HG03558 (cell line): ENCODE measurements at regions not wholly inside any gene's neighbourhood (a gene's known extent, or its start where the extent isn't known, plus 50 kb on each side); places are given as distances from the start of the nearest gene placed in this dataset.
"Not testable (repeated sequence)": the region's sequence is repeated elsewhere in the genome, so short reads cannot be mapped to it uniquely, and the experiment has no call there.

Experiments
- ATAC-seq: cut with Tn5 transposase; IDR thresholded peaks from one replicate; pipeline ENCODE4 v1.9.1; 2021; ENCODE audit warnings: moderate number of reproducible peaks; ENCODE audit not compliant: unreplicated experiment; ENCODE audit errors: extremely low read depth

DNA sequence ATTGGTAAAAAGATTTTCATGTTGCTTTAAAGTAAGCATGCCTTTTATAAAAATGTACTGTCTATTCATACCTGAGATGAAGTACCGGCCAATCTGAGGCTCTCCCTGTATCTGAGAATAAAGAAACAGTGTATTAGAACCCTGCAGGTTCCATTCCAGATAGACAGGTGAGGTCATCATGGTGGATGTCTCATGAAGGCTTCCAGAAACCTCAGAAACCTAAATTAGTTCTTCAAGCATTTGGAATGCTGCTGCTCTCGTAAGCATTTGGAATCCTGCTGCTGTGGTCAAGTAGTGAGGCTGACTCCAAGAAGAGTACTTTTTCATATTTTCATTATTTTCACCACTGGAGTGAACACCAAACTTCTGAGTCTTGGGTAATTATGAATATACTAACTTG, 642.3 kb downstream of the MAFB start:
- no peak for ATAC-seq

DNA sequence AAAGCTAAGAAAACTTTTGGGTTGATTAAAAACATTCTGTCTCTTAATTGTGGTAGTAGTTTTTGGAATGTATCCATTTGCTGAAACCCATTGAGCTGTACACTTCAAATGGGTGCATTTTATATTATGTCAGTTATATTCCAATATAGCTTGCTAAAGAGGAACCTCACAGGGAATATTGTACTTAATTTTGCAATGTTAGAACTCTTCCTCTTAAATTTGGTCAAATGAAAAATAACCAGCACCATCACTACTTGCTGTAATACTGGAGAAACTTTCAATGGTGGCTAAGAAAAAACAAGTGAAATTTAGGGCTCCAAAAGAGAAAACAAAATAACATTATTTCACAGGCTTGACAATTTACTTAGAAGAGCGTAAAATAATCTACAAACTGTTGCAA, 651.5 kb downstream of the MAFB start:
- no peak for ATAC-seq

DNA sequence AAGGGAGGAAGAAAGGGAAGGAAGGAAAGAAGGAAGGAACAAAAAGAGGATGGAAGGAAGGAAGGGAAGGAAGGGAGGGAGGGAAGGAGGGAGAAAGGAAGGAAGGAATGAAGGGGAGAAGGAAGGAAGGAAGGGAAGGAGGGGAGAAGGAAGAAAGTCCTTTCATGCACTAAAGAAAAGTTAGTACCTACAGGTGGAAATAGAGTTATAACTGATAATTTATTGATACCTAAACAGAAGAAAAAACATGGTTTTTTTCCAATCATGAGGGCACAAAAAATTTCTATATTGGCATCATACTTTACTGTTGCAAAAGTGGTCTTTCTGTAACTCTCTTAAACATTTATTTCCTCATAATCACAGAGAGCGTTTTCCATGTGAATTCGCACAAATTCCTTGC, 659.4 kb downstream of the MAFB start:
- ATAC-seq: no peak

DNA sequence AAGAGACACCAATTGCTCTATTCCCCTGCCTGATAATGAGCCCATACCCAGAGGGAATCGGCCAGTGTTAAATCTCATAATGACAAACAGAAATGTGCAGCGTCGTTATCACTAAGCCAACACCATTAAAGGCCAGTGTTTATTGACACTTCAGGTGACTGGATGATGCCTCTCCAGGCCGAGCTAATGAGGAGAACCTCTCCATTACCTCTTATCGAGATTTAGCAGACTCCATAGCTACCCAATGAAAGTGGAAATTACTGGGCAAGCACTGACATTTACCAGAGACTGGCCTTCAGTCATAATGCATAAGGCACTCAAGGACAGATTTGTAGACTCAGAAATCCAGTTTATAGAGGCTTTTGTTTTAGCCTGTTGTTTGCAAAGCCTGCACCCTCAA, 669.5 kb downstream of the MAFB start:
- no peak for ATAC-seq

DNA sequence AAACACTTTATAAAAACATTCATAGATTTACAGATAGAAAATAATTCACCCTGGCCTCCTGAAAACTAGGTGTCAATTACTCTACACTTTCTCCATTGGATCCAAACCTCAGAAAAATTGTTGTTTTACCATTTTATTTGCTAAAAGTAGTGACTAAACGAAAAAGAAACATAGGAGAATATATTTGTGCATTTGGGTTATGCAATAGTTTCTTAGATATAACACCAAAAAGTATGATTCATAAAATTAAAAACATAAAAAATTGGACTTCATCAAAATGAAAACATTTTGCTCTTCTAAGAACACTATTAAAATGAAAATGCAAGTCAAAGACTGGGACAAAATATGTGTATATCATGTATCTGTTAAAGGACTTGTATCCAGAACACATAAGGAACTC, 671.3 kb downstream of the MAFB start:
- no peak for ATAC-seq

DNA sequence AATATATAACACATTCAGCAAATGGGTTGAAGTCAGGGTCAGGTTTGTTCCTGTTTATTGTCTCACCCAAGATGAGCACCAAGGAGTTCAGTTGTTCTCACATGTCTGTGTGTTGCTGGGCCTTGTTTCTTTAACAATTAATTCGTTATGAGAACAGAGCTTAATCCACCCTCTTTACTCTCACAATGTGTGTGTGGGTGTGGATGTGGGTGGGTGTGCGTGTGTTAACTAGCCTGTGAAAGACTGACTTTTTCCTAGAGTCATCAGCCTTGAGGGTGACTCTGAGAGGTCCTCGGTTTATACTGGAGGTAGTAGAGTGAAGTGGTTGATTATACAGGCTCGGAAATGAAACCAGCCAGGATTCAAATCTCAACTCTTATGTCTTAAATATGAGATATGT, 672.1 kb downstream of the MAFB start:
- ATAC-seq: no peak

DNA sequence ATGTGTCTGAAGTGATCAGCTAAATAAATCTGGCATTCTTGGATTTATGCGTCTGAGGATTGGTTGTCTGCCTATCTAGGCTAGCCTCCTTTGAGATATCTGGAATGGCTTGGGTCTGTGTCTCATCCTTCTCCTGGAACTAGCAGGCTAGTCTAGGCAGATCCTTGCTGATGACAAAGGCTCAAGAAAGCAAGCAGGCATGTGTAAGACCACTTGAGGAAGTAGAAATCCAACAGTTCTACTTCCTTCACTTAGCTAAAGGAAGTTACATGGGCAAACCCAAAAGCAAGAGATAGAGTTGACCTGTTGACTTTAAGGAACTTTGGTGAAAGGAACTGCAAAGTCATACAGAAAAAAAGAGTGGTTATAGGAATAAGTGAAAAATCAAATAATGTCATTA, 672.6 kb downstream of the MAFB start:
- ATAC-seq: no peak

DNA sequence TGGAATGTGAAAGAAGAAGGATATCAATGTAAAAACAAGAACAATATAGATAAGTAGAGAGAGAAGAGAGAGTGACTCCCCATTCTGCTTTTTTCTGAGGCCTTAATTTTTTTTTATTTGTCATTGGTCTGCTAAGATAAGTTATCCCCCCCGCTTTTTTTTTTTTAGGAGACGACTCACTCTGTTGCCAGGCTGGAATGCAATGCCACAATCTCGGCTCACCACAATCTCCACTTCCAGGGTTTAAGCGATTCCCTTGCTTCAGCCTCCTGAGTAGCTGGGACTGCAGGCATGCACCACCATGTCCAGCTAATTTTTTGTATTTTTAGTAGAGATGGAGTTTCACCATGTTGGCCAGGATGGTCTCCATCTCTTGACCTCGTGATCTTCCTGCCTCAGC, 677.0 kb downstream of the MAFB start:
- not testable (repeated sequence) for ATAC-seq

DNA sequence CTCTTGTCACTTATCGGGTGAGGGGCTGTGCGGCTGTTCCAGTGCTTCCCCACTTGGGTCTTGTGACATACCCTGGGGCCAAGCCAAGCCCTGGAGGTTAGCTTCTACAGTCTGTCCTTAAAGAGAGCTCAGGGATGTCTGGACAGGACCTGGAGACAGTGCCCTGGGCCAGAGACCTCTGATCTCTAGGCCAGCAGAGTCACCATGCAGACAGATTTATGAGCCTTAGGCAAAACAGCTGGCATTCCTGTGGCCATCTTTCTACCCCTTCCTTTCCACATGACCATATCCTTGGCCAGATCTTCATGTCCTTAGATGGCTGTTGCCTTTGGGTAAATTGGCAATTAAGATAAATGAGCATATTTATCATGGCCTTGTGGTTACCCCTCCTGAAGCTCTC, 678.6 kb downstream of the MAFB start:
- ATAC-seq: no peak

DNA sequence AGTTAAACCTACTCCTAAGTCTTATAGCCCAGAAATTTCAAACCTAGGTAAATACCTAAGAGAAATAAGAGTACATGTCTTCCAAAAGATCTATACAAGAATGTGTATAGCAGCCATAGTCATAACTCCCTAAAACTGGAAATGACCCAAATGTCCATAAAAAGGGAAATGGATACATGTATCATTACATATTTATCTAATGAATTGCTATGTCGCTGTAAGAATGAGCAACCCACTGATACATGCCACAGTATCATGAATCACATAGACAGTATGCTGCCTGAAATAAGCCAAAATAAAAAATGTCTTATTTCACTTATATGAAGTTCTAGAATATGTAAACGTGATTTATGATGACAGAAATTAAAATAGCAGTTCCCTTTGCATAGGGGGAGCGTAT, 679.5 kb downstream of the MAFB start:
- ATAC-seq: no peak

DNA sequence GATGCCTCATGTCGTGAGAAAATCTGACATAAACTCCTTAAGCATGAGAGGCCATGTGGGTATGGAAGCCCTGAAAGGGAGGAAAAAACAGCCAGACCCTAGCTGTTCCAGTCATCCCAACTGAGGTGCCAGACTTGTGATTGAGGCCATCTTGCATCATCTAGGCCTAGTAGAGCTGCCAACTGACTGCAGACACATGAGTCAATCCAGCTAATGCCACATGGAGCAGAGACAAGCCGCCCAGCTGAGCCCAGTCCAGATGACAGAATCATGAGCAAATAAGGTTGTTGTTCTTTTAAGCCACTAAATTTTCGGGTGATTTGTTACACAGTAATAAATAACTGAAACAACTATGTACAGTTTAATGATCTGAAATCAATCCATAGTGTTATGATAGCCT, 680.9 kb downstream of the MAFB start:
- no peak for ATAC-seq

DNA sequence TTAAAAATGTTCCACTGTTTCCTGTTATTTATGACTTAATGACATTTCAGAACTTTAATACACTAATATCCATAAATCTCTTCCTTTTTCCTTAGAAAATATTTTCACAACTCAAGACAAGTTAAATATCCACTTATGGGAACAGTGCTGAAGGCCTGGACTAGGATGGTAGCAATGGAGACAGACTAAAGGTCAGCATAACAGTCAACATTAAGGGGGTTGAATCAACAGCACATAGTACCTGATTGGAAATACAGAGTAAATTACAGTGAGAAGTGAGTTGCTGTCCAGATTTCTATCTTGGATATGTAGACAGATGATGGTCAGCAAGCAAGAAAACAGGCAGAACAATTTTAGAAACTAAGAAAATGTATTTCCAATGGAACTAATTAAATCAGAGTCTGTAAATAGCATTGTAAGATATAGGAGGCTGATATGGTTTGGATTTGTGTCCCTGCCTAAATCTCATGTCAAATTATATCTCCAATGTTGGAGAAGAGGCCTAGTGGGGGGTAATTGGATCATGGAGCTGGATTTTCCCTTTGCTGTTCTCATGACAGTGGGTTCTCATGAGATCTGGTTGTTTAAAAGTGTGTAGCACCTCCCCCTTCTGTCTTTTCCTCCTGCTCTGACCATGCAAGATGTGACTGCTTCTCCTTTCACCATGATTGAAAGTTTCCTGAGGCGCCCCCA, 682.7 kb downstream of the MAFB start:
- ATAC-seq: no peak

DNA sequence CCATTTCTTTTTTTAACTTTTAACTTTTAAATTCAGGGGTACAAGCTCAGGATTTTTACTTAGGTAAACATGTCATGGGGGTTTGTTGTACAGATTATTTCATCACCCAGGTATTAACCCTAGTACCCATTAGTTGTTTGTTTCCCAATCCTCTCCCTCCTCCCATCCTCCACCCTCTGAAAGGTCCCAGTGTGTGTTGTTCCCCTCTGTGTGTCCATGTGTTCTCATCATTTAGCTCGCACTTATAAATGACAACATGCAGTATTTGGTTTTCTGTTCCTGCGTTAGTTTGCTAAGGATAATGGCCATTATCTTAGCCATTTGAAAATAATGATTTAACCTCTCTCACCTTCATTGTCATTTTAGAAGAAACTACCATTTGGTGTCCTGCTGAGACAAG, 684.9 kb downstream of the MAFB start:
- ATAC-seq: not testable (repeated sequence)

DNA sequence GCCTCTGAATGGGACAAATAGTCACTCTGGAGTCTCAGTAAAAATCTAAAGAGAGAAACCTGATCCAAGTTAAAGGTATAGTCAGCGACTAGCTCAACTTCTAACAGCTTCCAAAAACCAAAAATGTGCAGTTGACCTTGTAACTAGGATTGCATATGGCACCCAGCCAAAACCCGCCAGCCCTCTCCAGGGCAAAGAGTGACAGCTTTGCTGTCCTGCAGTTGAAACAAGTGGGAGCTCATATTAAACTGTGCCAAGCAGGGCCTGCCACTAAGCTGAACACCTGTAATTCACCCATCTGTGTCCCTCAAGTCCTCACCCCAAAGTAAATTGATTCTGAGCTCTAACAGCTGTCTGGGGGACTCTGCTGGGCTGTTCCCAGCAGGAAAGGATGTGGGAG, 695.3 kb downstream of the MAFB start:
- ATAC-seq: no peak

DNA sequence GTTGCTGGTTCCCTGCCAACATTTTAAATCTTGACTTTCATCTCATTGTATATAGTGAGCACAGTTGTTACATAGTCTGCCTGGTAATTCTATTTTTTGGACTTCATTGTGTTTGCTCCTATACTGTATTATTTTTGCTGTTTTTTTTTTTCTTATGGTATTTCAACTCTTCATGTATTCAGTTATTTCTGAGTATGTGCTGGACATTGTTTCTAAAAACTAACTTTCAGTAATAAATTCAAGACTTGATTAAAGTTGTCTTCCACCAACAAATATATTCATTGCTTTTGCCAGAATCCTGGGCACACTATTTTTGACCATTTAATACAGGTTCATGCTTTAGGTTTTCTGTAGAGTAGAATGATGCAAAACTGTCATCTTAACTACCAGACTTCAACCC, 698.3 kb downstream of the MAFB start:
- ATAC-seq: no peak

DNA sequence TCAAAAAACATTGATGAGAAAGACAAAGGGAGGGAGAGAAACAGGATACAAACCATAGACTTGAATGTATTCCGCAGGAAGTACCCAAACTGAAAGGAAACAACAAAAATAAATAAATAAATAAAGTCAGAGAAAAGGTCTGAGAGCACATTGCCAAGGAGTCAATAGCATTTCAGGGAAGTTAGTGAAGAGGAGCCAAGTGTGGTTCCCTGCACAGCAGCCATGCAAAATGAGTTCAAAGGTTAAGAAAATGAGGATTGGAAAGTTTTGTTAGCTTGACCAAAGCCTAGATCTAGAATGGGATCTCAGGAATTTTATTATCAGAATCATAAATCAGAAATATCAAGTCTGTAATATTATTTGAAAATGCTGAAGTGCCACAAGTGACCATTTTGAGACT, 700.0 kb downstream of the MAFB start:
- ATAC-seq: no peak

DNA sequence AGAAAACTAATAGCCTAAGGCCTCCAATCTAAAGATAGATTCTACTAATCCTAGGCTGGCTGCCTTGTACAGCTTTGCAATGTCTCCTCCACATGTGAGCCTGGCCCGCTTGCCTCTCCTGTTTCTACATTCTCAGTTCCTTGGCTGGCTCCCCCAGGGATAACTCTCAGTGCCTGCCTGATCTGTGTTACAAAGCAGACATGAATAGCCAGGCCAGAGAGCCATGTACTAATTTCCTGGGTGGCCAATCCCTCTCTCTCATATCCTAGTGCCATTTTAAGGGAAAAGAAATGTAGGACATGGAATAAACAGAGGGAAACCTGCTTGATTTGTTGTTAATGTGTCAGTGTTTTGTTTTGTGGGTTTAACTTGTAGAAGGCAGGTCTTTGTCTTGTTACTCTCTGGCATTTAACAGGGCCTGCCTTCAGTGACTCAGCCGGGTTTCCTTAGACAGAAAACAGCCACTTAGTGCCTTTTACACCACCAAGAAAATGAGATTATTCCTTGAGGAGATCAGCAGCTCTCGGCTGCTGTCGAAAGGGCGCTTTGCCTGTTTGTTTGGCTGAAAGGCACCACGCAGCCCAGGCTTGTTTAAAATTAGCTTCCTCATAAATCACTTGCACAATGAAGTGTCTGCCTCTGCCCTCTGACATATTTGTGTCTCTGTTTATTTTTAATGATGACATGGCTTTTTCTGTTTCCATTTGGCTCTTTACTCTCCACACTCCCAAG, 702.7 kb downstream of the MAFB start:
- no peak for ATAC-seq

DNA sequence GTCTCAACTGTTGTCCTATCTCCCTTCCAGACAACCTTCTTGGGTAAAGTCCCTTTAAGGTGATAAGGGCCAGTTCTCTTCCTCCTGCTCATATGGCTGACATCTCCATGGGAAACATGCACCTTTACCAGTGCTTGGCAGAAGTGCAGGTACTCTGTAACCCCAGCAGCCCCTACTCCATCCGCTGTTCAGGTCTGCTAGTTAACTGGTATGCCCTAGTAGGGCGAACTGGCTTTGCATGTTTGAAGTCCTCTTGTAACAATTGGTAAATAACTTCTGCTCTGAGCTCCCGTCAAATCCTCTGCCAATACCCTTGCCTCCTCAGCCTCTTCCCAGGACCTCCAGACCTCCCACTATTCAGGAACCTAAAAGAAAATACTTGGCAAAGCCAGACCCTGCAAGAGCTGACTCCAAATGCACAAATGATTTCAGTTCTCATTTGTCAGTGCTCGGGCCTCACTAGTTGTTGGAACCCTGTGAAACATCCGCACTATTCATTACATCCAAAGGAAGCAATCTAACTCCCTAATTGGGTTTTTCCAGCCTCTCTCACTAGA, 703.7 kb downstream of the MAFB start:
- ATAC-seq: no peak

DNA sequence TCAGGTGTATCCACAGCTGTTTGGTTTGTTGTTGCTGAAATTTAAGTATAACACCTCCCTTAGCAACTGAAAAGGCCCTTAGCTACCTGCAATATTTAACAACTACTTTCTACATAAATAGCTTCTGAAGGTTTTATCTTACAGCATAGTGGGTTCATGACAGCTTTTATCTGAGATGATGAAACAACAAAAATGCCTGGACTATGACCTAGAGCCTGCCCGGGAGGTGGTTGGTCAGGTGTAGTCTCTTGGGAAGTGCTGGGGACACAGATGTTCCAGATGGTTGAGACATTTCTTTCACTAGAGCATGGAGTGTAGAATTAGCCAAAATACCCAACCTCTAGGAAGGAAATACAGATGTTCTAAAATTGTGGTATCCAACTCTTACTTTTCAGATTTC, 705.4 kb downstream of the MAFB start:
- ATAC-seq: no peak

DNA sequence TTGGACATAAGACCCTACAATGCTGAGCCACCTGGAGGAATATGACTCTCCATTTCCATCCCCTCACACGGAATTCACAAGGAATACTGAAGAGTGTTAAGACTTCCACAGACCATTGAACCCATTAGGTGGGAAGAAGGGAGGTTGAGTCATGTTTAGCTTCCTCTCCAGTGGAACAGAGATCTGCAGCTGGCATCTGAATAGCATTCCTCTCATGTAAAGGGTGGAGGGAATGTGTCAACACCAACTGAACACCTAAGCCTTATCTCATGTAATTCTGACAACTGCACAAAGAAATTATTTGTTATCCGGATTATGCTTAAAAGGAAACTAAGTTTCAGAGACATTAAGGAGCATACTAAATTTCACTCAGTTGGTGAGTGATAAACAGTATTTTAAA, 705.9 kb downstream of the MAFB start:
- ATAC-seq: no peak

DNA sequence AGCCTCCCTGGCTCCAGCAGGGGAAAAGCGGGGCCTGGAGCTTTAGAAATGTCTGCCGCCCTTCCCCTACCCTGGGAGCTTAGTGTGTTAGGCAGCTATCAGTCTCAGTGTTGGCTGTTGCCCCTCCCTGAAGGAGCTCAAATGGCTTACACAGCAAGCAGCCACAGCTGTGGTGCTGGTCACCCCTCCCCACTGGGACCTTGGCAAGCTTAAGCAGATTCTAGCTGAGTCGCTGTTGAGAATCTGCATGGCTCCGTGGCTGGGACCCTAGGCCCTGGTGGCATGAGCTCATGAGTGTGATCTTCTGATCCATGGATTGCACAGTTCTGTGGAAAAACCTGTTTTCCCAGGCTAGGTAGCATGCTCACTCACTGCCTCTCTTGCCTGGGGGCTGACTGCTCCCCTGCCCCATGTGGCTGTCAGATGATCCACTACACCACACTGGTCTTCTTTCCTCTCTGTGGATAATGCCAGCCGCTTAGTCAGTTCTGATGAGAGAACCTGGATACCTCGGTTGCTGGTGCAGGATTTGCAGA, 714.0 kb downstream of the MAFB start:
- ATAC-seq: no peak

DNA sequence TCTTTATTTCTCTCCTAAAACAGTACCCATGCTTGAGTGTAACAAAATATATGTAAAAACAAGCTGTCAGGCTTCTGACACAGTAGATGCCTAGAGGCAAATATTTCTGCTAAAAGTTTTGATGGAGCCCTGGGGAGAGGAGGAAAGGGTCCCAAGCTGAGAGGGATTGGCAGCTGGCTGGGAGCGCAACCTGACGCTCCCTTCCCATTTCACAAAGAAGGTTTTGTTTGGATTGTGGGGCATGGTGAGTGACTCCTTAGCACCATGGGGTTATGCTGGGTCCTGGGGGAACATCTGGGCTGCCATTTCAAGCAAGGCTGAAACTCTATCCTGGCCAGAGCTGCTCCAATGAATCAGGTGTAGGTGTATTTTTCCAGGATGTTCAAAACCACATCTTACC, 720.5 kb downstream of the MAFB start:
- no peak for ATAC-seq
